ENCODE measurements at regions not wholly inside any gene's neighbourhood (a gene's known extent, or its start where the extent isn't known, plus 50 kb on each side); places are given as distances from the start of the nearest gene placed in this dataset.

DNA sequence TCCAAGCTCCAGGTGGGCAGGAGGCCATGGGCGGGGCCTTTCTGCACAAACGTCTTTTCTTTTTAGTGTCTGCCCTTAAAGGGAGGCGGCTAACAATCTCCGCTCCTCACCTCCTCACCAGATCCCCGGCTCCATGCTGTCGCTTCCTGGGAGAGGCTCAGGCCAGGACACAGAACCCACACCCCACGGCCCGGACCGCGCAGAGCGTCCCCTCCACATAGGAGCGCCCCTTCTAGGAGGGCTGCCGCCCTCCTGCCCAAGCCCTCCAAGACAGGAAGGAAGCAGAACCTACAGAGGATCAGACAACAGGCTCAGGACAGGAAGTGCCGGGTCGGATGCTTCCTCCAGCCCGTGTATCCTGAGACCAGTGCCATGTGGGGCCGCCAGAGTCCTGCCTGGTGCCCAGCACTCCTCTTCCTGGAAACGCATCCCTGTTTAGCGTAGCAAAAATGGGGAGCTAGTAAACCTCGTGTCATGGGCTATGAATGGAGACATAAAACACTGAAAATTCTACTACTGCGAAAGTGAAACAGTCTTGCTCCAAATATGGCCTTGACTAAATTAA lies 83.2 kb upstream of the ATP10A start:
- H3K36me3 ChIP-seq (ENCODE audit: control insufficient read depth, insufficient read depth, low read length) = no peaks in the 10 kb centered on the region
- no peaks in the 10 kb centered on the region for H3K4me1 ChIP-seq (ENCODE audit: control insufficient read depth, insufficient read depth, low read length)
- TF ChIP-seq, protein P1, sequence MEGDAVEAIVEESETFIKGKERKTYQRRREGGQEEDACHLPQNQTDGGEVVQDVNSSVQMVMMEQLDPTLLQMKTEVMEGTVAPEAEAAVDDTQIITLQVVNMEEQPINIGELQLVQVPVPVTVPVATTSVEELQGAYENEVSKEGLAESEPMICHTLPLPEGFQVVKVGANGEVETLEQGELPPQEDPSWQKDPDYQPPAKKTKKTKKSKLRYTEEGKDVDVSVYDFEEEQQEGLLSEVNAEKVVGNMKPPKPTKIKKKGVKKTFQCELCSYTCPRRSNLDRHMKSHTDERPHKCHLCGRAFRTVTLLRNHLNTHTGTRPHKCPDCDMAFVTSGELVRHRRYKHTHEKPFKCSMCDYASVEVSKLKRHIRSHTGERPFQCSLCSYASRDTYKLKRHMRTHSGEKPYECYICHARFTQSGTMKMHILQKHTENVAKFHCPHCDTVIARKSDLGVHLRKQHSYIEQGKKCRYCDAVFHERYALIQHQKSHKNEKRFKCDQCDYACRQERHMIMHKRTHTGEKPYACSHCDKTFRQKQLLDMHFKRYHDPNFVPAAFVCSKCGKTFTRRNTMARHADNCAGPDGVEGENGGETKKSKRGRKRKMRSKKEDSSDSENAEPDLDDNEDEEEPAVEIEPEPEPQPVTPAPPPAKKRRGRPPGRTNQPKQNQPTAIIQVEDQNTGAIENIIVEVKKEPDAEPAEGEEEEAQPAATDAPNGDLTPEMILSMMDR (IDR thresholded peaks at IDR 0.05) = no peak
- no peak overlapping the region for H3K27ac Mint-ChIP-seq
- intact Hi-C loops (cut with micrococcal nuclease) = no loop called here
- H3K4me3 Mint-ChIP-seq = no peak overlapping the region
- H3K36me3 Mint-ChIP-seq = no peaks in the 10 kb centered on the region
- no peak overlapping the region for H3K27ac ChIP-seq (ENCODE audit: low read length)
- H3K27me3 ChIP-seq (ENCODE audit: control insufficient read depth, insufficient read depth, low read length) = no peaks in the 10 kb centered on the region
- 81% methylated on average over 20 of the region's 21 CpGs for WGBS (ENCODE audit: insufficient coverage)
- H3K4me3 ChIP-seq (ENCODE audit: low read length) = no peak overlapping the region
- no peaks in the 10 kb centered on the region for H3K9me3 ChIP-seq (ENCODE audit: control insufficient read depth, insufficient read depth, low read length)
- H3K27me3 Mint-ChIP-seq (ENCODE audit: low read depth in 2 of 2) = no peaks in the 10 kb centered on the region
- ATAC-seq (no peak), DNase-seq (no peak)
- no peaks in the 10 kb centered on the region for H3K4me1 Mint-ChIP-seq
- no peaks in the 10 kb centered on the region for H3K9me3 Mint-ChIP-seq

DNA sequence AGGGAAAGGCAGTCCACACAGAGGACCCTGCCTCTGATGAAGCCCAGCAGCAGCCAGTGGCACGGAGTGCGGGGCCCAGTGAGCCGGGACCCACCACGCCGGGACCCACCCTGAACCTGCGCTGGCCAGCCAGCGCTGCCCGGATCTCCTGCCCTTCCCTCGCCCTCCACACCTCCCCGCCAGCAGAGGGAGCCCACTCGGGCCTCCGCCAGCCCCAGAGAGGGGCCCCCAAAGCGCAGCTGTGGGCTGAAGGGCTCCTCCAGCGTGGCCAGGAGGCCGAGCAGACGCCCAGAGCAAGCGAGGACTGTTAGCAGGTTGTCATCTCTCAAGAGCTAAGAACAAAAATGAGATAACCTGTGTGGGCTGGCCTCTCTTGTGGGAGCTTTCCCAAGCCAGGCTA lies 81.3 kb upstream of the ATP10A start:
- Histone ChIP-seq H3K4me3 (ENCODE audit: low read length) (no peak overlapping the region), H3K36me3 (ENCODE audit: control insufficient read depth, insufficient read depth, low read length) (no peaks in the 10 kb centered on the region), H3K4me1 (ENCODE audit: control insufficient read depth, insufficient read depth, low read length) (no peaks in the 10 kb centered on the region), H3K27ac (ENCODE audit: low read length) (no peak overlapping the region), H3K9me3 (ENCODE audit: control insufficient read depth, insufficient read depth, low read length) (no peaks in the 10 kb centered on the region), H3K27me3 (ENCODE audit: control insufficient read depth, insufficient read depth, low read length) (no peaks in the 10 kb centered on the region)
- WGBS (ENCODE audit: insufficient coverage) = 85% methylated on average over 17 of the region's 17 CpGs
- no peaks in the 10 kb centered on the region for H3K4me1 Mint-ChIP-seq
- H3K4me3 Mint-ChIP-seq = no peak overlapping the region
- H3K27ac Mint-ChIP-seq = no peak overlapping the region
- H3K27me3 Mint-ChIP-seq (ENCODE audit: low read depth in 2 of 2) = no peaks in the 10 kb centered on the region
- TF ChIP-seq, protein P1 (IDR thresholded peaks at IDR 0.05) = no peak
- intact Hi-C loops (cut with micrococcal nuclease) = no loop called here
- no peaks in the 10 kb centered on the region for H3K9me3 Mint-ChIP-seq
- H3K36me3 Mint-ChIP-seq = no peaks in the 10 kb centered on the region
- no peak for ATAC-seq
- no peak for DNase-seq

DNA sequence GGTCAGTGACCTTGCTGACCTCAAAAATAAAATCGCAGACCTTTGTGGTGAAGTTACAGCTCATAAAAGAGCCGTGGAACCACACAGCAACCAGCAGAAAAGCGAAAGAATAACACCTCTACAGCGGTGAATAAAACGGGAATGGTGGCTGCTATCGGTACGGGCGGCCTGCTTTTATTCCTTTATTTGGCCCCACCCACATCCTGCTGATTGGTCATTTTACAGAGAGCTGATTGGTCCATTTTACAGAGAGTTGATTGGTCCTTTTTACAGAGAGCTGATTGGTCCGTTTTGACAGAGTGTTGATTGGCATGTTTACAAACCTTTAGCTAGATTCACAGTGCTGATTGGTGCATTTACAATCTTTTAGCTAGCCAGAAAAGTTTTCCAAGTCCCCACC lies 80.7 kb upstream of the ATP10A start:
- TF ChIP-seq, protein P1 (IDR thresholded peaks at IDR 0.05) = no peak

DNA sequence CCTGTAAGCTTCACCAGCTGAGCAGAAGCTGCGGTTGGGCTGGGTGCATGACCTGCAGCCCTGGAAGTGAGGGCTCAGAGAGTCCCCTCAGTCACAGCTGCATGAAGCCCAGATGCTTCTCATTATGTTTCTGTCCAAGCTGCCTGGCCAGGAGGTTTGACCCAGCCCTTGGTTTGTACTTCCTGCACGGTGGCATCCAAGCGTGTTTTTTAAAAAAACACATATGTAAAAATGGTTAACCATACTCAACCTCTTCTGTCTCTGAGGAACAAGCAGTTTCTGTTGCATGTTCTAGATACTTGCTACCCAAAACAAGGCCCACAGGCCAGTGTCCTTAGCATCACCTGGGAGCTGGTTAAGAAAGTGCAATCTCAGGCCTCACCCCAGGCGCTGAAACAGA lies 76.0 kb upstream of the ATP10A start:
- intact Hi-C loops (cut with micrococcal nuclease) = loop anchor here (10.0 kb wide), 1 partner anchor 424 kb away; no protein-coding TSS in a partner anchor
- no peak overlapping the region for H3K4me3 ChIP-seq (ENCODE audit: low read length)
- TF ChIP-seq, protein P1 (IDR thresholded peaks at IDR 0.05) = no peak
- no peak for ATAC-seq
- no peaks in the 10 kb centered on the region for H3K9me3 ChIP-seq (ENCODE audit: control insufficient read depth, insufficient read depth, low read length)
- Mint-ChIP-seq H3K4me3 (no peak overlapping the region), H3K36me3 (no peaks in the 10 kb centered on the region), H3K4me1 (no peaks in the 10 kb centered on the region), H3K9me3 (no peaks in the 10 kb centered on the region), H3K27ac (no peak overlapping the region), H3K27me3 (ENCODE audit: low read depth in 2 of 2) (no peaks in the 10 kb centered on the region)
- H3K4me1 ChIP-seq (ENCODE audit: control insufficient read depth, insufficient read depth, low read length) = peaks cover 2% of the 10 kb centered on the region
- no peak overlapping the region for H3K27ac ChIP-seq (ENCODE audit: low read length)
- WGBS (ENCODE audit: insufficient coverage) = 54% methylated on average over 4 of the region's 4 CpGs
- no peaks in the 10 kb centered on the region for H3K36me3 ChIP-seq (ENCODE audit: control insufficient read depth, insufficient read depth, low read length)
- no peaks in the 10 kb centered on the region for H3K27me3 ChIP-seq (ENCODE audit: control insufficient read depth, insufficient read depth, low read length)
- DNase-seq = no peak

More for the DNA sequence above, 80.7 kb upstream of the ATP10A start:
- H3K36me3 Mint-ChIP-seq = no peaks in the 10 kb centered on the region
- Histone ChIP-seq H3K36me3 (ENCODE audit: control insufficient read depth, insufficient read depth, low read length) (no peaks in the 10 kb centered on the region), H3K9me3 (ENCODE audit: control insufficient read depth, insufficient read depth, low read length) (no peaks in the 10 kb centered on the region), H3K27me3 (ENCODE audit: control insufficient read depth, insufficient read depth, low read length) (no peaks in the 10 kb centered on the region), H3K4me1 (ENCODE audit: control insufficient read depth, insufficient read depth, low read length) (no peaks in the 10 kb centered on the region), H3K27ac (ENCODE audit: low read length) (no peak overlapping the region), H3K4me3 (ENCODE audit: low read length) (no peak overlapping the region)
- H3K27ac Mint-ChIP-seq = no peak overlapping the region
- DNase-seq = no peak
- H3K4me1 Mint-ChIP-seq = no peaks in the 10 kb centered on the region
- H3K9me3 Mint-ChIP-seq = no peaks in the 10 kb centered on the region
- no peaks in the 10 kb centered on the region for H3K27me3 Mint-ChIP-seq (ENCODE audit: low read depth in 2 of 2)
- no peak for ATAC-seq
- intact Hi-C loops (cut with micrococcal nuclease) = no loop called here
- WGBS (ENCODE audit: insufficient coverage) = 93% methylated on average over 9 of the region's 9 CpGs
- no peak overlapping the region for H3K4me3 Mint-ChIP-seq

Measured in natural killer cell (primary cell).